Retinal pigment epithelial cell (primary cell): ENCODE measurements at regions not wholly inside any gene's neighbourhood (a gene's known extent, or its start where the extent isn't known, plus 50 kb on each side); places are given as distances from the start of the nearest gene placed in this dataset.
"Not testable (repeated sequence)": the region's sequence is repeated elsewhere in the genome, so short reads cannot be mapped to it uniquely, and the experiment has no call there.

ENCODE experiments used
- DNase-seq: peaks from one replicate; pipeline ENCODE4 v3.0.0-alpha.2; 2010; ENCODE audit warnings: low read depth
- H3K4me3 ChIP-seq: 2 replicates; pipeline ENCODE4 v1.5.1; 2011; ENCODE audit warnings: mild to moderate bottlenecking, low read length, control low read depth, moderate library complexity
- TF ChIP-seq, protein P1 (sequence below): conservative IDR thresholded peaks from 2 replicates; pipeline ENCODE4 v1.5.1; 2011; ENCODE audit warnings: low read depth, low read length, control low read depth, inconsistent platforms

DNA sequence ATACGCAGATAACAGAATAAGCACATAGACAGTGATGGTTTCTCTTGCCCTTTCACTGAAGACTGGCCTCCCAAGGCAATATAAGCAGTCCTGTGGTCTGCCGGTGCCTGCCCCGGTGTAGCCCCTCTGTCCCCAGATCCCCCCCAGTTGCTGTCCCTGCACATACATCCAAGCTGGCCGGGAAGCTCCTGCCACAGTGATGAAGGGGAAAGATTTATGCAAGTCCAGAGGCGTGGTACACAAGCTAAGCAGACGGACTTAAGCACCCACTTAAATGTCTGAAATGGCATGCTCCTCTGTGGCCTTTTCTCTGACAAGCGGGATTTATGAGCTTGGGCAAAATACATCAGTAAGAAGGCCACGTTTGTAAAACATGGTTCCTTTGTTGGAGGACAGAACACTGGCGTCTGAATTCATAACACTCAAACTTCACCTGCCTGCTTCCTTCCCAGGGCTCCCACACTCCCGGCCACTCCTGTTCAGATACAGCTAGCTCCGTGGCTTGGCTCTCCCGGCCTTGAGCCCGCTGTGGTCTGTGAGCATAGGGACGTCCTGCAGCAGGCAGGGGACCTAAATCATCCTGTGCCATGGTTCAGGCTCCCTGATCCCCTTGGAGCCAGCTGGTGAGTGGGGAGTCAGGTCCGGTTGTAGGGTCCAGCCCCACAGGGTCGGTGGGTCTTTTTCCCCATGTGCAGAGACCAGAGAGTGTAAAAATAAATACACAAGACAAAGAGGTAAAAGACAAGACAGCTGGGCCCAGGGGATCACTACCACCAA, 61.7 kb upstream of the PPP2R2D start:
- no peak for DNase-seq
- H3K4me3 ChIP-seq, result no peak overlapping the region
- TF ChIP-seq, protein P1, sequence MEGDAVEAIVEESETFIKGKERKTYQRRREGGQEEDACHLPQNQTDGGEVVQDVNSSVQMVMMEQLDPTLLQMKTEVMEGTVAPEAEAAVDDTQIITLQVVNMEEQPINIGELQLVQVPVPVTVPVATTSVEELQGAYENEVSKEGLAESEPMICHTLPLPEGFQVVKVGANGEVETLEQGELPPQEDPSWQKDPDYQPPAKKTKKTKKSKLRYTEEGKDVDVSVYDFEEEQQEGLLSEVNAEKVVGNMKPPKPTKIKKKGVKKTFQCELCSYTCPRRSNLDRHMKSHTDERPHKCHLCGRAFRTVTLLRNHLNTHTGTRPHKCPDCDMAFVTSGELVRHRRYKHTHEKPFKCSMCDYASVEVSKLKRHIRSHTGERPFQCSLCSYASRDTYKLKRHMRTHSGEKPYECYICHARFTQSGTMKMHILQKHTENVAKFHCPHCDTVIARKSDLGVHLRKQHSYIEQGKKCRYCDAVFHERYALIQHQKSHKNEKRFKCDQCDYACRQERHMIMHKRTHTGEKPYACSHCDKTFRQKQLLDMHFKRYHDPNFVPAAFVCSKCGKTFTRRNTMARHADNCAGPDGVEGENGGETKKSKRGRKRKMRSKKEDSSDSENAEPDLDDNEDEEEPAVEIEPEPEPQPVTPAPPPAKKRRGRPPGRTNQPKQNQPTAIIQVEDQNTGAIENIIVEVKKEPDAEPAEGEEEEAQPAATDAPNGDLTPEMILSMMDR, result no peak

DNA sequence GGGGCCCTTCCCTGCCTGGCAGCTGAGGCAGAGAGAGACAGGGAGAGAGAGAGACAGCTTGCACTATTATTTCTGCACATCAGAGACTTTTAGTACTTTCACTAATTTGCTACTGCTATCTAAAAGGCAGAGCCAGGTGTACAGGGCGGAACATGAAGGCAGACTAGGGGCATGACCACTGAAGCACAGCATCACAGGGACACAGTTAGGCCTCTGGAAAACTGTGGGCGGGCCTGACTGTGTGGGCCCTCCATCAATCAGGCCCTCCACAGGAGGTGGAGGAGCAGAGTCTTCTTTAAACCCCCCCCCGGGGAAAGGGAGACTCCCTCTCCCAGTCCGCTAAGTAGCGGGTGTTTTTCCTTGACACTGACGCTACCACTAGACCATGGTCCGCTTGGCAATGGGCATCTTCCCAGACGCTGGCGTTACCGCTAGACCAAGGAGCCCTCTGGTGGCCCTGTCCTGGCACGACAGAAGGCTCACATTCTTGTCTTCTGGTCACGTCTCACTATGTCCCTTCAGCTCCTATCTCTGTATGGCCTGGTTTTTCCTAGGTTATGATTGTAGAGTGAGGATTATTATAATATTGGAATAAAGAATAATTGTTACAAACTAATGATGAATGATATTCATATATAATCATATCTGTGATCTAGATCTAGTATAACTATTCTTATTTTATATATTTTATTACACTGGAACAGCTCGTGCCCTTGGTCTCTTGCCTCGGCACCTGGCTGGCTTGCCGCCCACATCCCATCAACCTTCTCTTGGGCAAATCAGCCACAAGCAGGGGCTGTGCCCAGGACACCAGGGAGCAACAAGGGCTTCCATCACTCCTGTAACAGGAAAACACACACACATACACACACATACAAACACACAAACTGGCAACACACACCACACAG, 60.7 kb upstream of the PPP2R2D start:
- DNase-seq, H3K4me3 ChIP-seq: not testable (repeated sequence)

DNA sequence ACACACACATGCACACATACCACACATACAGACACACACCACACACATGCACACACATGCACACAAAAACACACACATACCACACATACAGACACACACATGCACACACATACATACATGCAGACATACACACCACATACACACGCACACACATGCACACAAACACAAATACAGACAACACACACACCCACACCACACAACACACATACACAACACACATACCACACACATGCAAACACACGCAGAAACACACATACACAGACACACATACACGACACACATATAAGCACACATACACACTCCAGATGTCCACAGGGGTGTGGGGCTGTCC, 60.1 kb upstream of the PPP2R2D start:
- TF ChIP-seq, protein P1, result no peak
- H3K4me3 ChIP-seq, result no peak overlapping the region
- DNase-seq, result no peak

DNA sequence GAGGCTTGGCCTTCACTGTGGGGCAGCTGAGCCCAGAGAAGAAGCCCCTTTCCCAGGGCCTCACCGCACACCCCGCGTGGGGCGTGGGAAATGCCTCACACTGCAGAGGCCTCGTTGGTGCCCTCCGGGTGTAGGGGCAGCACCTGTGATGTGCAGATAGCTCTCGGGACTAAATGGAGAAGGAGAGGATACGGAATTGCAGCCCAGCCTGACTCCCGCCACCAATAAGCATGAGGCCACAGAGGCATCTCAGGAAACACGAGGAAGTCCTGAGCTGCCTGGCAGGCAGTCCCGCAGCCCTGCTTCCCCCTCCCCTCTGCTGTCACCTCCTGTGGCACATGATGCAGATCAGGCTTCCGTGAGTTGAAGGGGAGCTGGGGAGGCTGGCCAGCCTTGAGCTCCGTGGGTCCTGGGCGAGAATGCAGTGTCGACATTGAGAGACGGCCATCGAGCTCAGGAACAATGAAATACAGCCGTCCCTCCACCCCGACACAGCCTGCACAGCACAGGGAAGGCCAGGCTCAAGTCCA, 59.6 kb upstream of the PPP2R2D start:
- H3K4me3 ChIP-seq, result no peak overlapping the region
- TF ChIP-seq, protein P1, result no peak
- DNase-seq, result no peak

DNA sequence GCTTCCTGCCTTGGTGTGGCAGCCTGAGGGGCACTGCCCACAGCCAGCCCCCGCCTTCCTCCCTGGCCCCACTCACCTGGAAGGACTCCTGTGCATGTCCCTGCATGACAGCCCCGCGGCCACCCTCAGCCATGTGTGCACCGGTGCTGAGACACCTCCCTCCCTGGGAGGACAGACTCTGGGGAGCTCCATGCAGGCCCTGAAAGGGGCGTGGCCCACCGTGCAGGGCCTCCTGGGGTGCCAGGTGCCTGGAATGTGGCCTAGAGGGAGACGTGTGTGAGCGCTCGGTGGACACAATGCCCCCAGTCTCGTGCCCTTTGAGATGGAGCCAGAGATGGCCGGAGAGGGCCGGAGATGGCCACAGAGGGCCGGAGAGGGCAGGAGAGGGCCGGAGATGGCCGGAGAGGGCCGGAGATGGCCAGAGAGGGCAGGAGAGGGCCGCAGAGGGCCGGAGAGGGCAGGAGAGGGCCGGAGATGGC, 59.1 kb upstream of the PPP2R2D start:
- no peak for DNase-seq
- H3K4me3 ChIP-seq, result no peak overlapping the region
- TF ChIP-seq, protein P1, result no peak

DNA sequence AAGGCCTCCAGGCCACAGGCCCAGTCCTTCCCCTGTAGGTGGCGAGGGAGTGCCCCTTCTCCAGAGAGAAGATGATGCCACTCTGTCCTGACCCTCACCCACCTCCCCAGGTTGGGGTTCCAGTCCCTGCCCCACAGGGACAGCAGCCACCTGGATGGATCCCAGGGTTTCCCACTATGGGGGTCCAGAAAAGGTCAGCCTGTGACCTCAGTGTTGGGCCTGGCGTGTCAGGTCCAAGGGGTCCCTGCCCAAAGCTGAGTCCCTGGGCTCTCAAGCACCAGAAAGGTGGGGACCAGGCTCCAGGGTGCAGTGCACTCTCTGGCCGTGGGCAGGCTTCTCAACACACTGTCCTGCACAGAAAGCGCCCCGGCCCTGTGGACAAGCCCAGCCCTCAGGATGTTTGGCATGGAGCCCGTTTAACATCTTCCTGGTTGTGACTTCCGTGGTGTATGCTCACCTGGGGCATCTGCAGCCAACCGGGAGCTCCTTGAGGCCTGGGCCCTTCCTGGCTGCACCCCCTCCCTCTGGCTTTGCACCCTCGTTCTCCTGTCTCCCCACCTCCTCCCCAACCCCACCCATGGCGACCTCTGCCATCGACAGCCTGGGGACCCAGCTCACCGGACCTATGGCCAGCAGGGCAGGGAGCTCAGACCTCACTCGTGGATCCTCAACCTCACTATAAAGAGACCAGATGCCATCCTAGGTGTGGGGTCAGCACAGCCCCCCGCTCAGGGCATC, 58.3 kb upstream of the PPP2R2D start:
- TF ChIP-seq, protein P1, result no peak
- no peak for DNase-seq

DNA sequence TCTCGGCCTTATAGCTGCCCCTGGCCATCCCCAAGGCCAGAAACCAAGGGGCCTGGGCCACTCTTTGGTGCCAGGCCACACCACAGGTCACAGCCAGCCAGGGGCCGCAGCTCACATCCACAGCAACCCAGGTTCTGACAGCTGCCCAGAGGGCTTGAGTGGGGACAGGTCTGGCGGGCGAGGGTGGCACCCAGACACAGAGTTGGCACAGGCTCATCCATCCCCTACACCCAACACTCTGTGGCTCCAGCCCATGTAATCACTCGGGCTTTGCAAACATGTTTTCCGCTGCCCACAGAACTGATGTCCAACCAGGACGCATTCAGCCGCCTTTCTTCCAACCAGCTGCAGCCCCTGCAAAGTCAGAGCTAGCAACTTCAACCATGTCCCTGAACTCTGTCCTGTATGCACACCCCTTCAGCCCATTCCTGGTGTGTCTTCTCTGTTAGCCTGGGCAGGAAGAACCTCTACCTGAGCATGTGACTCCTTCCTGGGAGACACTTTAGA, 57.7 kb upstream of the PPP2R2D start:
- H3K4me3 ChIP-seq, result no peak overlapping the region
- TF ChIP-seq, protein P1, result no peak
- DNase-seq, result no peak

More for the DNA sequence above, 58.3 kb upstream of the PPP2R2D start:
- H3K4me3 ChIP-seq, result no peak overlapping the region
